ENCODE measurements at regions not wholly inside any gene's neighbourhood (a gene's known extent, or its start where the extent isn't known, plus 50 kb on each side); places are given as distances from the start of the nearest gene placed in this dataset.

DNA sequence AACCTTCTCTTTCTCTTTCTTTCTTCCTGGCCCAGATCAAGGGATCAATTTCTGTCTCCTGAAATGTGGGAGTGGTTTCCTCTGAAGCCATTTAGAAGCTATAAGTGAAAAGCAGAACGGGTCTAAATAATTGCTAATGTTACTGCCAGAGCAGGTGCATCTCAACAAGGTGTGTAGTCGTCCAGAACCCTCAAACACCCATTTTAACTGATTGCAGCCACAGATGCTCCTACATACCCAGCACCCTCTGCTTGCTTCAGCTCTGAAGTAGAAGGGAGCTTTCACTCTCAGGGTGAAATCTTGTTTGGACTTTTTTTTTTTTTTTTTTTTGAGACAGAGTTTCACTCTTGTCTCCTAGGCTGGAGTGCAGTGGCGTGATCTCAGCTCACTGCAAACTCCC lies 592.1 kb upstream of the ARID1B start:
- no peak for TF ChIP-seq EZH2phosphoT487 (IDR thresholded peaks at IDR 0.05; ENCODE audit: low read length)
- TF ChIP-seq, protein P1, sequence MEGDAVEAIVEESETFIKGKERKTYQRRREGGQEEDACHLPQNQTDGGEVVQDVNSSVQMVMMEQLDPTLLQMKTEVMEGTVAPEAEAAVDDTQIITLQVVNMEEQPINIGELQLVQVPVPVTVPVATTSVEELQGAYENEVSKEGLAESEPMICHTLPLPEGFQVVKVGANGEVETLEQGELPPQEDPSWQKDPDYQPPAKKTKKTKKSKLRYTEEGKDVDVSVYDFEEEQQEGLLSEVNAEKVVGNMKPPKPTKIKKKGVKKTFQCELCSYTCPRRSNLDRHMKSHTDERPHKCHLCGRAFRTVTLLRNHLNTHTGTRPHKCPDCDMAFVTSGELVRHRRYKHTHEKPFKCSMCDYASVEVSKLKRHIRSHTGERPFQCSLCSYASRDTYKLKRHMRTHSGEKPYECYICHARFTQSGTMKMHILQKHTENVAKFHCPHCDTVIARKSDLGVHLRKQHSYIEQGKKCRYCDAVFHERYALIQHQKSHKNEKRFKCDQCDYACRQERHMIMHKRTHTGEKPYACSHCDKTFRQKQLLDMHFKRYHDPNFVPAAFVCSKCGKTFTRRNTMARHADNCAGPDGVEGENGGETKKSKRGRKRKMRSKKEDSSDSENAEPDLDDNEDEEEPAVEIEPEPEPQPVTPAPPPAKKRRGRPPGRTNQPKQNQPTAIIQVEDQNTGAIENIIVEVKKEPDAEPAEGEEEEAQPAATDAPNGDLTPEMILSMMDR (IDR thresholded peaks at IDR 0.05; ENCODE audit: low read length): no peak
- no peak for TF ChIP-seq EZH2 (optimal IDR thresholded peaks at IDR 0.05; ENCODE audit: low read depth, low read length)
